H1 (cell line): ENCODE measurements at regions not wholly inside any gene's neighbourhood (a gene's known extent, or its start where the extent isn't known, plus 50 kb on each side); places are given as distances from the start of the nearest gene placed in this dataset.

Source experiments
- CTCF ChIA-PET: fragments of 300-600 bp; sonication (Branson Sonifier 250); formaldehyde crosslinking; loops from one replicate; lab custom pipeline; 2021; ENCODE audit not compliant: partially characterized antibody; lab: Charles Lee
- POLR2A ChIA-PET: fragments of 300-600 bp; sonication (Branson Sonifier 250); formaldehyde crosslinking; loops from one replicate; lab custom pipeline; 2021; ENCODE audit warnings: inconsistent platforms; ENCODE audit not compliant: partially characterized antibody; lab: Charles Lee
- DNase-seq, 2 experiments: peaks; one replicate each; pipeline versions ENCODE4 v3.0.0 to v3.0.0-alpha.2; 2010 to 2022; ENCODE audit warnings: low spot score in 2 of 2, low read depth in 1 of 2, mixed read lengths in 1 of 2
- FAIRE-seq: peaks from 2 replicates; lab custom pipeline; 2011; peaks lifted over from hg19 to GRCh38; lab: Jason Lieb, UNC
- H2AFZ ChIP-seq: 2 replicates; pipeline ENCODE4 v1.8.1; 2012; ENCODE audit warnings: low read length, inconsistent platforms
- H2AK5ac ChIP-seq: 2 replicates; pipeline ENCODE4 v1.6.1; 2013; ENCODE audit warnings: low read depth, low read length
- H2BK120ac ChIP-seq: replicated peaks from 2 replicates; pipeline ENCODE3; 2013; ENCODE audit warnings: low read depth, low read length, inconsistent platforms
- H2BK12ac ChIP-seq: 2 replicates; pipeline ENCODE4 v1.6.1; 2013; ENCODE audit warnings: low read depth, low read length
- H2BK15ac ChIP-seq: 2 replicates; pipeline ENCODE4 v1.6.1; 2013; ENCODE audit warnings: low read length
- H2BK20ac ChIP-seq: 2 replicates; pipeline ENCODE4 v1.6.1; 2013; ENCODE audit warnings: low read length
- H2BK5ac ChIP-seq: 2 replicates; pipeline ENCODE4 v1.6.1; 2013; ENCODE audit warnings: low read depth, low read length
- H3K14ac ChIP-seq: 2 replicates; pipeline ENCODE4 v1.6.1; 2013; ENCODE audit warnings: inconsistent platforms; ENCODE audit not compliant: insufficient read length
- H3K18ac ChIP-seq: 2 replicates; pipeline ENCODE4 v1.6.1; 2013; ENCODE audit warnings: low read length; ENCODE audit errors: extremely low read depth
- H3K23ac ChIP-seq: 2 replicates; pipeline ENCODE4 v1.6.1; 2013; ENCODE audit warnings: inconsistent platforms; ENCODE audit not compliant: insufficient read length
- H3K23me2 ChIP-seq: 2 replicates; pipeline ENCODE4 v1.6.1; 2013; ENCODE audit warnings: low read depth, low read length
- H3K27ac ChIP-seq: 2 replicates; pipeline ENCODE4 v1.6.1; 2011; ENCODE audit warnings: low read depth, low read length, inconsistent platforms
- H3K27me3 ChIP-seq, 4 experiments: replicated peaks in 1 of 4; 1 replicate in 1 of 4; 2 replicates in 3 of 4; pipeline versions ENCODE4 v1.6.1 to v1.8.1; 2011 to 2013; ENCODE audit warnings: low read length in 3 of 4, mild to moderate bottlenecking in 3 of 4, inconsistent platforms in 2 of 4, mixed read lengths in 2 of 4, moderate library complexity in 1 of 4; ENCODE audit not compliant: control insufficient read depth in 3 of 4, insufficient read depth in 3 of 4; ENCODE audit errors: extremely low read depth in 1 of 4
- H3K36me3 ChIP-seq, 4 experiments: 2 replicates each; pipeline versions ENCODE4 v1.6.1 to v1.8.1; 2011 to 2013; ENCODE audit warnings: mild to moderate bottlenecking in 4 of 4, low read length in 3 of 4, moderate library complexity in 2 of 4, control low read depth in 1 of 4, inconsistent platforms in 1 of 4; ENCODE audit not compliant: insufficient read depth in 4 of 4, control insufficient read depth in 2 of 4
- H3K4ac ChIP-seq: replicated peaks from 2 replicates; pipeline ENCODE3; 2013; ENCODE audit warnings: low read length, low read depth, mixed read lengths, inconsistent platforms; ENCODE audit not compliant: insufficient read length
- H3K4me1 ChIP-seq, 4 experiments: replicated peaks in 1 of 4; 1 replicate in 1 of 4; 2 replicates in 3 of 4; pipeline versions ENCODE4 v1.6.1 to v1.8.1; 2011 to 2013; ENCODE audit warnings: low read length in 3 of 4, inconsistent platforms in 2 of 4, mixed read lengths in 1 of 4; ENCODE audit not compliant: insufficient read depth in 4 of 4, control insufficient read depth in 3 of 4
- H3K4me2 ChIP-seq, 2 experiments: 2 replicates each; pipeline versions ENCODE4 v1.6.1 to v1.8.1; 2011 to 2013; ENCODE audit warnings: low read depth in 2 of 2, low read length in 2 of 2, control low read depth in 1 of 2, inconsistent platforms in 1 of 2, mild to moderate bottlenecking in 1 of 2; ENCODE audit not compliant: insufficient read depth in 1 of 2
- H3K4me3 ChIP-seq, 4 experiments: fragments of 200-600, 300-600 bp in 1 of 4; sonication (generic), shearing (Covaris generic), sonication (Bioruptor Twin) in 1 of 4; 2 replicates each; pipeline versions ENCODE4 v1.5.1 to v1.8.1; 2011 to 2016; ENCODE audit warnings: low read length in 4 of 4, low read depth in 3 of 4, control low read depth in 2 of 4, inconsistent platforms in 2 of 4, mild to moderate bottlenecking in 2 of 4, mixed read lengths in 1 of 4, moderate library complexity in 1 of 4; ENCODE audit not compliant: insufficient read depth in 2 of 4; ENCODE audit errors: extremely low read depth in 1 of 4
- H3K56ac ChIP-seq: replicated peaks from 2 replicates; pipeline ENCODE3; 2013; ENCODE audit warnings: low read depth, mild to moderate bottlenecking, mixed read lengths, low read length, inconsistent platforms; ENCODE audit not compliant: insufficient read length
- H3K79me1 ChIP-seq: 2 replicates; pipeline ENCODE4 v1.6.1; 2013; ENCODE audit warnings: low read depth, low read length, control low read depth
- H3K79me2 ChIP-seq, 2 experiments: 2 replicates each; pipeline versions ENCODE4 v1.6.1 to v1.8.1; 2012 to 2013; ENCODE audit warnings: low read length in 2 of 2, mild to moderate bottlenecking in 2 of 2, inconsistent platforms in 1 of 2; ENCODE audit not compliant: insufficient read depth in 2 of 2, control insufficient read depth in 1 of 2
- H3K9ac ChIP-seq, 4 experiments: replicated peaks in 1 of 4; 1 replicate in 1 of 4; 2 replicates in 3 of 4; pipeline versions ENCODE4 v1.6.1 to v1.8.1; 2011 to 2013; ENCODE audit warnings: low read depth in 3 of 4, low read length in 3 of 4, control low read depth in 2 of 4, mild to moderate bottlenecking in 2 of 4, moderate library complexity in 2 of 4, inconsistent platforms in 1 of 4; ENCODE audit errors: extremely low read depth in 1 of 4
- H3K9me3 ChIP-seq, 2 experiments: 2 replicates each; pipeline versions ENCODE4 v1.6.1 to v1.8.1; 2012 to 2013; ENCODE audit warnings: mild to moderate bottlenecking in 2 of 2, moderate library complexity in 2 of 2, control low read depth in 1 of 2, inconsistent platforms in 1 of 2, low read depth in 1 of 2, low read length in 1 of 2, mixed read lengths in 1 of 2; ENCODE audit not compliant: insufficient read depth in 2 of 2
- H4K20me1 ChIP-seq, 2 experiments: replicated peaks in 1 of 2; 2 replicates each; pipeline versions ENCODE3 to v1.8.1; 2011 to 2013; ENCODE audit warnings: inconsistent platforms in 2 of 2, low read length in 2 of 2, mild to moderate bottlenecking in 1 of 2; ENCODE audit not compliant: insufficient read depth in 2 of 2, control insufficient read depth in 1 of 2
- H4K5ac ChIP-seq: 2 replicates; pipeline ENCODE4 v1.6.1; 2013; ENCODE audit warnings: low read length, low read depth, mixed read lengths, inconsistent platforms; ENCODE audit not compliant: insufficient read length
- H4K8ac ChIP-seq: 2 replicates; pipeline ENCODE4 v1.8.0; 2013; ENCODE audit warnings: mild to moderate bottlenecking, moderate library complexity, low read length, inconsistent platforms; ENCODE audit not compliant: insufficient read depth; ENCODE audit errors: extremely low read depth
- H4K91ac ChIP-seq: replicated peaks from 2 replicates; pipeline ENCODE3; 2013; ENCODE audit warnings: low read length, mixed read lengths, inconsistent platforms; ENCODE audit not compliant: insufficient read length
- BRCA1 ChIP-seq: IDR thresholded peaks from 2 replicates; pipeline ENCODE4 v1.6.1; 2012; ENCODE audit warnings: low read depth, low read length, improper control_type of control experiment
- CBX5 ChIP-seq: fragments of 300-800, 300-1000 bp; sonication (generic); IDR thresholded peaks from 2 replicates; pipeline ENCODE4 v1.7.1; 2016; ENCODE audit warnings: antibody characterized with exemption, low read length, low read depth
- CREB1 ChIP-seq: IDR thresholded peaks from 2 replicates; pipeline ENCODE4 v1.6.1; 2012; ENCODE audit warnings: inconsistent platforms
- EP300 ChIP-seq, 2 experiments: IDR thresholded peaks; 1 replicate in 1 of 2; 2 replicates in 1 of 2; pipeline ENCODE4 v1.6.1; 2011 to 2012; ENCODE audit warnings: low read depth in 2 of 2, low read length in 2 of 2, mild to moderate bottlenecking in 2 of 2, borderline replicate concordance in 1 of 2, inconsistent platforms in 1 of 2, moderate library complexity in 1 of 2
- JUND ChIP-seq: IDR thresholded peaks from 2 replicates; pipeline ENCODE4 v1.6.1; 2011; ENCODE audit warnings: mild to moderate bottlenecking, improper control_type of control experiment, low read length
- KDM5A ChIP-seq: fragments of 200-600 bp; IDR thresholded peaks from 2 replicates; pipeline ENCODE4 v1.7.1; 2012; ENCODE audit warnings: mild to moderate bottlenecking, low read length, inconsistent platforms, mixed read lengths
- POLR2A ChIP-seq, 2 experiments: IDR thresholded peaks; 1 replicate in 1 of 2; 2 replicates in 1 of 2; pipeline ENCODE4 v1.6.1; 2011; ENCODE audit warnings: low read depth in 2 of 2, low read length in 2 of 2, mild to moderate bottlenecking in 2 of 2; ENCODE audit errors: control extremely low read depth in 1 of 2
- RFX5 ChIP-seq: IDR thresholded peaks from 2 replicates; pipeline ENCODE4 v1.6.1; 2011; ENCODE audit warnings: low read depth, low read length, improper control_type of control experiment, borderline replicate concordance
- SIX5 ChIP-seq: IDR thresholded peaks from 2 replicates; pipeline ENCODE4 v1.6.1; 2011; ENCODE audit warnings: mild to moderate bottlenecking, low read depth, low read length
- TEAD4 ChIP-seq: IDR thresholded peaks from 2 replicates; pipeline ENCODE4 v1.6.1; 2012; ENCODE audit warnings: low read depth, low read length, inconsistent platforms, mixed read lengths
- USF2 ChIP-seq: IDR thresholded peaks from 2 replicates; pipeline ENCODE4 v1.6.1; 2011; ENCODE audit warnings: low read length, improper control_type of control experiment
- WGBS, 2 experiments: shearing (Covaris generic) in 1 of 2; methylation state at CpG; one replicate each; pipeline versions ENCODE4 v1.1.6 to v1.1.7; 2013 to 2015; ENCODE audit warnings: low lambda C conversion rate in 2 of 2, mixed read lengths in 2 of 2, inconsistent platforms in 1 of 2, low coverage in 1 of 2, missing lambda C conversion rate in 1 of 2; ENCODE audit not compliant: insufficient replicate concordance in 2 of 2, insufficient coverage in 1 of 2, insufficient read length in 1 of 2; ENCODE audit errors: extremely low coverage in 1 of 2, missing lambda C conversion rate in 1 of 2; 5-methylcytosine and 5-hydroxymethylcytosine counted together

DNA sequence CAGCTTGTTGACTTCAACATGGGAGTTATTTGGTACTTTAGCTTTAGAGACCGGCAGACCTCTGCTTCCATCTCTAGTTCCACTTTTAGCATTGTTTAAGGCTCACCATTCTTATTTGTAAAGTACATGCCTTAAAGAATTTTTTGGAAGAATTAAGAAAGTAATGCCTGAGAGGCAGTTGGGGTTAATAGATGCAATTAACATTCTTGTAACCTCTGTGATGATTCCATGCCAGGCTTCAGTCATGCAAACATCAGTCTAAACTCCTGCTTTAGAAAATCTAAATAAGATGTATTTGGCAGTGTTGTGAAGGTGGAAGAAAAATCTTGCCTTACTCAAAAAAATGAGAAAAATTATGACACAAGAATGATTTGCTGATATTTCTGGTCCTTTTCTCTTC lies 79.9 kb upstream of the UBAC2 start:
- Histone ChIP-seq H2BK20ac (no peak overlapping the region), H3K36me3 (no peaks in the 10 kb centered on the region), H4K91ac (no peak overlapping the region), H3K4me1 (no peaks in the 10 kb centered on the region; a peak in 1 of 7 replicates), H3K23ac (no peak overlapping the region), H2BK12ac (no peak overlapping the region), H3K9me3 (no peaks in the 10 kb centered on the region; a peak in 1 of 4 replicates), H4K20me1 (no peaks in the 10 kb centered on the region), H4K8ac (no peak overlapping the region), H3K27ac (no peak overlapping the region), H2AK5ac (no peak overlapping the region), H2BK120ac (no peak overlapping the region), H3K79me2 (no peaks in the 10 kb centered on the region), H3K4me3 (no peak overlapping the region), H2BK5ac (no peak overlapping the region), H3K4ac (no peak overlapping the region), H2BK15ac (no peak overlapping the region), H3K18ac (no peak overlapping the region), H3K56ac (no peak overlapping the region), H2AFZ (no peak overlapping the region), H3K79me1 (no peaks in the 10 kb centered on the region), H3K4me2 (no peak overlapping the region), H3K27me3 (peaks cover 0 to 3% (median 0%) of the 10 kb centered on the region in 4 experiments; a peak in 3 of 7 replicates), H3K14ac (no peak overlapping the region), H3K9ac (no peak overlapping the region), H3K23me2 (no peaks in the 10 kb centered on the region), H4K5ac (no peak overlapping the region)
- DNase-seq: no peak
- CTCF ChIA-PET: interaction anchor here (1.4 kb wide), 1 partner anchor 92 kb away, joined by 4 read pairs; no protein-coding TSS in a partner anchor
- TF ChIP-seq EP300 (IDR thresholded peaks at IDR 0.05; ENCODE audit: borderline replicate concordance in 1 of 2, low read depth in 2 of 2, low read length in 2 of 2) (no peak), RFX5 (no peak), POLR2A (IDR thresholded peaks at IDR 0.05; ENCODE audit: control extremely low read depth in 1 of 2, low read depth in 2 of 2, low read length in 2 of 2) (no peak), USF2 (no peak), KDM5A (no peak), CREB1 (no peak), CBX5 (no peak), BRCA1 (no peak), TEAD4 (no peak), SIX5 (no peak), JUND (no peak)
- 41% methylated on average over 1 of the region's 1 CpG; no CpG with 5 or more reads in 1 of the 2 experiments for WGBS, 2 experiments
- POLR2A ChIA-PET: no interaction called here
- FAIRE-seq: peak; percentile 69
